NCI-H1694 (cell line): ENCODE measurements at regions not wholly inside any gene's neighbourhood (a gene's known extent, or its start where the extent isn't known, plus 50 kb on each side); places are given as distances from the start of the nearest gene placed in this dataset.
"Not testable (repeated sequence)": the region's sequence is repeated elsewhere in the genome, so short reads cannot be mapped to it uniquely, and the experiment has no call there.

Experiments used
- DNase-seq: peaks from one replicate; lab custom pipeline; 2025; lab: John Stamatoyannopoulos, UW

DNA sequence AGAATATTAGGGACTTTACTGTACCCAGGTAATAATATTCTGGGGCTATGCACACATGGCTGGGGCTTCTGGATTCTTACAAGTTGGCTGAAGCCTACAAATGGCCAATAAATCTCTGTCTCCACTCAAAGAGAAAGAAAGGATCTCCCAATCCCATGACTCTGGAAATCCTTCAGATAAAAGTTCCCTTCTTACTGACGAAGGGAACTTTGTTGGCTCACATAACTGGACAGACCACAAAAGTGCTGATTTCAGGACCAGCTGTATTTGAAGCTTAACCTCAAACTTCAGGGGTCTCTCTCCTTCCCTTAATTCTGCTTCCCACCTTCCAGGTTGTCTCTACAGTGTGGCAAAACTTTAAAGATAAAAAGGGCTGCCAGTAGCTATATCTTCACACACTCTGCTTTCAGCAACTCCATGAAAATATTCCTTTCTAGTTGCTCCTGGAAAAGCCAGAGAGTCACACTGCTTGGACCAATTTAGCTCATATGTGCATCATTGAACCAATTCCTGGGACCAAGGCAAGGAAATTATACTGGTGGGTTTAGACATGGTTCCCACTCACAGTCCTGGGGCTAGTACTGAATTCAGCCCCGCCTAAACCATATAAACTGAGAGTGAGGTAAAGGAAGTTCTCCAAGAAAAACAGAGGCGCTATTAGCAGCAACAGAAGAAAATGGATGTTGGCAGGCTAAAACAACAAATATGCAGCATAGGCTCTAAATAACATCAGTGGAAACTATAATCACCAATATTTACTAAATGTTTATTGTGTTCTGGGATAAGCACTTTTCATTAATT lies 290.0 kb upstream of the GADL1 start:
- DNase-seq = no peak

DNA sequence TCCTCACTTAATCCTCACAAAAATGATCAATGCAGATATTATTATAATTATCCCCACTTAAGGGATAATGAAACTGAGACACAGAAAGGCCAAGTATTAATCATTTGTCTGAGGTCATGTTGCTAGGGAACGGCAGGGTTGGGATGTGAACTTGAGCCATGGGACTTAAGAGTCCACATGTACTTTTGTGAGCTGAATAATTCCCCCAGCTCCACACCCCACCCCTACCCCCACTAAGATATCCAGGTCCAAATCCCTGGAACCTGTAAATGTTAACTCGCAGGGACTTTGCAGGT lies 290.5 kb upstream of the GADL1 start:
- no peak for DNase-seq

DNA sequence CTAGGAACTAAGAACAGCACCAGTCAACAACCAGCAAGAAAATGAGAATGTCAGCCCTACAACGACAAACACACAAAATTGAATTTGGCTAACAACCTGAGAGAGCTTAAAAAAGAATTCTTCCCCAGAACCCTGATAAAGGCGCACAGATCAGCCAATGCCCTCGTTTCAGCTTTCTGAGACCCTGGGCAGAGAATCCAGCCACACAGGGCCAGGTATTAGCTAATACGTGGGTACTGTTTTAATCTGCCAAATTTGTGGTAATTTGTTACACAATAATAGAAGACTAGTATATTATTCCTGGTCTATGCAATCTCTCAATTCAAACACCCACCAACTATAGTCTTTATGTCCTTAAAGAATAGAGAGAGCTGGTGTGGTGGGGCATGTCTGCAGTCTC lies 291.6 kb upstream of the GADL1 start:
- no peak for DNase-seq

DNA sequence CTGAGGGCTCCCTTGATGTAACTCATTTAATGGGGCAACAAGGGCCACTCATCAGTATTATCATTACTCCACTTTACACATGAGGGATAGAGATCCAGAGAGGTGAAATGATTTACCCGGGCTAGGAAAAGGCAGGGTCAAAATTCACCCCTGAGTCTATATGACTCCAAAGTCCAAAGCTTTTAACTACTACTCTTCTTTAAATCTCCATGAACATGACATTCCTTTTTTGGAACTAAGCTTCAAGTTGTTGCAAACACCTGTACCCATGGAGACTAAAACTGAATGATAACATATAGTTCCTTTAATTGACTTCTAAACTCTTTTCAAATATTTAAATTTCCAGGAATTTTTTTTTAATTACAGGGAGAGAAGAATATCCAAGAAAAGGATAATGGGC lies 292.9 kb upstream of the GADL1 start:
- DNase-seq = no peak

DNA sequence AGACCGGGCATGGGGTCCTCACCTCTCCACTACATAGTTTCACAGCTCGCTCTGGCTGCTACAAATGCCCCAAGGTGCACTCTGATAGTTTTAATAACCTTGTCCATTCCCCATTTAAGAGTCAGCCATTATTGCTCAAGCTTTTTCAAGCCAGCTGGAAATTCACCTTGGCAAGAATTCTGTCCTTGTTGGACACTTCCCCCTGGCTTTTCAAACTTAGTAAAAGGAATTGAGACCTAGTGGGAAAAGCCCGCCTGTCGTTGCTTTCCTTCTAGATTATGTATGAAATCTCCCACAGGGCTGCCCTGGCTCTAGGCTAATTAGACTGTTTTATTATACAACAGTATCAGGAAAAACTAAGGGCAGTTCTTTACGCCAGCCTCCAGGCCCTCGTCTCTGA lies 293.7 kb upstream of the GADL1 start:
- no peak for DNase-seq

DNA sequence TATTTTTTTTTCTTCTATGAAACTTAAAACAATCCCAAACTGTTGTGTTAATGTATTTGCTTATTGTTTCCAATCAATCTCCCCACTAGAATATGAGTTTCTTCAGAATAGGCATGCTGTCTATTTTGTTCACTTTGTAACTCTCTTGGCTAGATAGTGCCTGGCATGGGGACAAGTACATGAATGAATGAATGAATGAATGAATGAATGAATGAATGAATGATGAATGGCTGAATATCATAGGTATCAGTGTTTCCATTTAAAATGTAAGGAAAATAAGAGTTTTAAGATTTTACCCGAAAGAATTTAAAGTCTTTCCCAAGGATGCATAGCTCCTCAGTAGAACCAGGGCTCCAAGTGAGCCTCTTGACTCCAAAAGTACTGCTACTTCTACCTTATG lies 294.9 kb upstream of the GADL1 start:
- DNase-seq = no peak

DNA sequence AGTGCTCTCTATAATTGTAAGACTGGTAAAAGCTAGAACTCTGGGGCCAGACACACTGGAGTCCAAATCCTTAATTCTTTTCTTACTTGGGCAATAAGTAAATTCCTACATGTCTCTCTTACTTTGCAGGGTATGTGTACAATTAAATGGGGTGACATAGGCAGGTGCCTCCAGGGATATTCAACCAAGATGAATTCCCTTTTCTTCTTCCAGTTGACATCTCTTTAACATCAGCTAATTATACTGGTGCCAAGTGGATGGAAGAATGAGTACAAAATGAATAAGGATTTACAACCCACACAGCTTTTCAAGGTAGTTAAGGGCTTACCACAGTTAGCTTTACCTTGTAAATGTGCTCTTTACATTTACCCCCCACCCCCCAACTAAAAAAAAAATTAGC lies 295.5 kb upstream of the GADL1 start:
- no peak for DNase-seq

DNA sequence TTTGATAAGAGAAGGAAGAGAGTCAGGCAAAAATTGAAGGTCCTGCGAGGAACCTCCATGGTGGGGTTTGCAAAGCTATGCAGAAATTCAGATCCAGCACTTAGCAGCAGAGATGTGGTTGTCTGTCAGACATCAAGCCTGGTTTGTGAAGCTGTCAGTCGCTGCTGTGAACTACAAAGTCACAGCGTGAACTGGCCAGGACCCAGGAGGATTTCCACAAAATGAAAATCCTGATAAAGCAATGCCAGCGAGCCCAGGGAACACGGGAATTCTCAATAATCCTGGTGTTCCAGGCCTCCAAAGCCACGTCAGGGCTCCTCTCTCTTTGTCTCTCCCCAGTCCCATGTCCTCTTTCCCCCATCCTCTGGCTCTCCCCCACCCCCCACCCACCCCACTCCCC lies 296.9 kb upstream of the GADL1 start:
- no peak for DNase-seq

DNA sequence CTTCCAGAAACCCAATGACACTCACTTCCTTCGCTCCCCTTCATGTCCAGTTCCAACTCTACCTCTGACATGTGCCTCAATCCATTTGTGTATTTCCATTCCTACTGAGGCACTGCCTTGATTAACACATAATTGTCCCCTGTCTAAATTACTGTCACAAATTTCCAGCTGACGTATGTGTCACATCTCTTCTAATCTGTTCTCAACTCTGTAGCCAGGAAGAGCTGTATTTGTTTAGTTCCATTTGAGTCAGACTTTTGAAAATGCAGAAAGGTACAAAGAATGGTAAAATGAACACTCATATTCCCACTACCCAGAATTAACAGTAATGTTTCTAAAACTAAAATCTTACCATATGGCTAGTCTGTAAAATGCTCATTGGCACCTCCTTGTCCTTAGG lies 299.0 kb upstream of the GADL1 start:
- DNase-seq = no peak

DNA sequence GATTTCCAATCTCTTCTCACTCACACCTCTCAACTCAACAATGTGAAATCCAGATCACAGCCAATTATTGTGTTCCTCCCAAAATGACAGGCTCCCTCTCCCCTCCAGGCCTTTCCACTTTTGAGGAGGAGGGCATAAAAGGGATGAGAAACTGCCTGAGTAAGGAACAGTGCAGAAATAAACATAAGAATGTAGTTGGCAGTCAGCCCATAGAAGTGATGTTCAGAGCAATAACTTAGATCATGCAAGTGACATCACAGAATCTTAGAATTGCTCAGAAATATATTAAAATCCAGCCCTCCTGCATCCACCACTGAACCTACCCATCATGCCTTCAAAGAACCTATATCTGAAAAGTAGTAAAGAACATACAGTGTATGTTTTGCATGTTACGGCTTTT lies 299.4 kb upstream of the GADL1 start:
- no peak for DNase-seq

DNA sequence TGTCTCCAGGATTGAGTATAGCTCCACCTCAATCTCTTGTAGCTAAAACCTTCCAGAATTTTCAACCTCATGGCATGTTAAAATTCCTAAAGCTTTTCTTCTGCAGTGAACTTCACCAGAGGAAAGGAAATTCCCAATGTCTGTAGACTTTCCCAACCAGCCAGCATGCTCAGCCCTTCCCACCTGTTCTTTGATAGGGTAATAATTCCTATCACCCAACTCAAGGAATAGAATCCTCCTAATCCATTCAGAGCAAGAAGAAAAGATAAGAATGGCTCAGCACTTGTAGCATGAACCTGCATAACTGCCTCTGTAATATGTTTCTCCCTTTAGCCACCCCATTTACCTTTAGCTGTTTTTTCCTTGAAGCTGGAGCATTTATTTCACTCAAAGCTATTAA lies 301.8 kb upstream of the GADL1 start:
- DNase-seq = no peak

DNA sequence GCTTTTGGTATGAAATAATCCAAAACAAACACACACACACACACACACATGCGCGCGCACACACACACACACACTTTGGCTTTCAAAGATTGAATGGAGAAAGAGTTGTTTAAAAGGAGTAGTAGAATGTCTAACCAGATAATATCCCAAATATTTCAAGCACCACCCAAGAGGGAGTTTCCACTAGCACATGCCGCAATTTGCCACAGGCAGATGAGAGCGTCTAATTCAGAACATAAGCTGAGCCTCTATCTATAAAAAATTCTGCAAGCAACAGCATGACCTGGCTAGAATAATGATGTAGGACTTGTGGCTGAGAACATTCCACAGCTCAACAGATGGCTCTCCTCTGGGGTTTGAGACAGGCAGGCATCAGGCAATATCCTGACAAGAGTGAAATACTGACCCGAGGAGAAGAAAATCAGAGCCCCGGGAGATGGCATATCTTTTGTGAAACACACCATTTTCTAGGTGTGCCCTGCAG lies 302.5 kb upstream of the GADL1 start:
- DNase-seq = peak; percentile 39

DNA sequence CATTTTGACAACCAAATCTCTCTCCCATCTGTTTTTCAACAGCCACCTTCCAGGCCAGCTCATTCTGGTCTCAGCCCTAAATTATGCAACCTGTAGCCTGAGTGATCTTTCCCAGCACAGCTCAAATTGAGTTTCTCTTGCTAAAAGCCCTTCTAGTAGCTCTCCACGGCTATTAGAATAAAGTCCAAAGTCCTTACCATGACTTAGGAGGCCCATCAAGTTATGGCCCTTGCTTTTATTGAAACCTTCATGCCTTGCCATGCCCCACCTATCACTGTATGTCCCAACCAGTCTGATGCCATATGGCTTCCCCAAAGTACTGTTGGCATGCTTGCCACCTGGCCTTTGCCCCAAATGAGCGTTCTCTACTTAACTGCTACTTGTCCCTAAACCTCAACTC lies 303.5 kb upstream of the GADL1 start:
- DNase-seq = no peak

DNA sequence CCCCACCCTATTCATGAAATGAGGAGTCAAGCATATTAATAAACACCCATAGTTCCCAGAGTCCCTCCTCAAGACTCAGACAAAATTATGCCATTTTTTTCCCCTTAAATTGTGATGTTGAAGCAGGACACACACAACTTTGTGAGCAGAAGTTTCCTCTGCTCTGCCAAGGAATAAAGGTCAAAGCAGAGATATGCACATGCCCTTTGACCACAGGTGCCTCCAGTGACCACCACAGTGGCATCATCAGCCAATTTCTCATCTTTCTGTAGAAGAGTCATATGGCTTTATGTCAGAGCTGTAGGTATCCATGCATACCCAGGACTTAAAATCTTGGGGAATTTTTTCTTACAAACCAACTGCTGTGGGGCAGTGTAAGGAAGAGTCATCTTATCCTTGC lies 304.4 kb upstream of the GADL1 start:
- DNase-seq = no peak

DNA sequence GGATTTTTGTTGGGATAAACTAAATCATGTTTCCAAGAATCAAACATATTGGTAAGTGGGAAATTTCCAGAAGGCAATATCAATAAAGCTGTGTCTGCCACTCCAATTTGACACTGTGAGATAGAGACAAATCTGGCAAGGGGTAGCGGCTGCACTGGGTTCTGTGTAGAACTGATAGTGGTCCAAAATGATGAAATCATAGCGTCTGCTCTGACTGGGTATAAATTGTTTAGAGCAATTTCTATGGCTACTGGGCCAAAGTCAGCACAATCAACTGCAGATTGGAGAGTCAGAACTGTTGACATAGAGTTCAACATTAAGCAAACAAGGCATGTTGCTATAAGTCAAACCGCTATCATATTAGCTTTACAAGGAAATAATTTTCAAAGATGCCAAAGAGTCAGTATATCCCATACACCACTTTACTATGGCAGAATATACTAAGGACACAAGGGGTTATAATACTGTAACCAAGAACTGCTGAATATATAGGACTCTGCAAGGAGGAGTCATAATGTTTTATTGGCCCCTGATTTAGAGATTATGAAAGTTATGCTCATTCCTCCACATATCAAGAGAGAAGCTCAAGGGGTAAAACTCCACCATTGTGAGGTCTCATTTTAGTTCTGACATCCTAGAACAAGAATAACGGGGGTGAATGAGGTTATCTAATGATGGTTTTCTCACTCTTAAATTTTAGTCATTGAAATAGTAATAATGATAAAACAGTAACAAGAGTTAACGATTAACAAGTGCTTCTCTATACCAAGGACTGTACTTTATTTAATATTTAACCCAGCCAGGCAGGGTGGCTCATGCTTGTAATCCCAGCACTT lies 309.7 kb upstream of the GADL1 start:
- no peak for DNase-seq

DNA sequence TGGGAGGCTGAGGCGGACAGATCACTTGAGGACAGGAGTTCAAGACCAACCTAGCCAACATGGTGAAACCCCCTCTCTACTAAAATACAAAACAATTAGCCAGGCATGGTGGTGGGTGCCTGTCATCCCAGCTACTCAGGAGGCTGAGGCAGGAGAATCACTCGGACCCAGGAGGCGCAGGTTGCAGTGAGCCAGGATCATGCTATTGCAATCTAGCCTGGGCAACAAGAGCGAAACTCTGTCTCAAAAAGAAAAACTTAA lies 310.3 kb upstream of the GADL1 start:
- not testable (repeated sequence) for DNase-seq

DNA sequence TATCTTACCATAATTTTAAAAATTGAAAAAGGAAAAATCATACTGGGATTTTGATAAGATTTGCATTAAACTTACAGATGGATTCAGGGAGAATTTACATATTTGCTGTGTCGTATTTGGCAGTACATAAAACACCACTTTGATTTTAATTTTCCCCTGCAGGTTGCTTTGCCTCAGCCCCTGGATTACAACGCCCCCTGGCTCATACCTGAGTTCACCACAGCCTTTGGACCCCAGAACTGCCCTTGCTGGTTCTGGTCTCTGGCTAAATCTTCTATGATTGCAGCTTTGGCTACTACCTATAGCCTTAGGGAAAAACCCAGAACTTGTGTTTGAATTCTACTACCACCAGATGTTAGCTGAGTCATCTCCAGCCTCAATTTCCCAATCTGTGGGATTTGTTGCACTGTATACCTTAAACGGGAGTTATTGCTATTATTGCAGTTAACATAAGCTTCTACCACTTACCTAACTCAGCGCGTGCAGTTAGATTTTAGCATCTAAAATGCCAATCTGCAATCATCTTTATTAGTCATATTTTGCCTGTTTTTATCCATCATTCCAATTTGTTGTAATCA lies 315.7 kb upstream of the GADL1 start:
- no peak for DNase-seq

DNA sequence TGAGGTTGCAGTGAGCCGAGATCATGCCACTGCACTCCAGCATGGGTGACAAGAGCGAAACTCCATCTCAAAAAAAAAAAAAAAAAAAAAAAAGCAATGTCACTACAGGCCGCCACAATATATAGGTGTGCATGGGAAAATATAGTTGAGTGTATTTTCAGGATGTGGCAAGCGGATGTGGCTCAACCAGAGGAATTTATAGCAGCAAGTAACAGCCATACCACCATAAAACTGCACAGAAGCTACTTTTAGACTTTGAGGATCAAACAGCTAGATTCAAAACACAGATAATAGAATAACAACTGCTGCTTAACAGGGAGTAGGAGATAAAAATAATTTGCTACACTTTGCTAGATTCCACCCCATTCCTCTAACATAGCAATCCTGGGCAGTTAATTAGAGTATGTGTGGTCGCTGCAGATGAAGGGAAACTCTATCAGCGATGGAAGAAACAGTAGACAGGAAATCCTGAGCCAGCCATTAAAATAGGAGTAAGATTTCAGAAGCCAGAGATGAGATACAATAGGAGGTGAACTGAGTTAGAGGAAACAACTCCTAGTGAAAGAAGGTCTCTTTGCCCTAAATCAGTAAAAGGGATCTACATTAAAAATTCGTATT lies 318.7 kb upstream of the STT3B start:
- no peak for DNase-seq

DNA sequence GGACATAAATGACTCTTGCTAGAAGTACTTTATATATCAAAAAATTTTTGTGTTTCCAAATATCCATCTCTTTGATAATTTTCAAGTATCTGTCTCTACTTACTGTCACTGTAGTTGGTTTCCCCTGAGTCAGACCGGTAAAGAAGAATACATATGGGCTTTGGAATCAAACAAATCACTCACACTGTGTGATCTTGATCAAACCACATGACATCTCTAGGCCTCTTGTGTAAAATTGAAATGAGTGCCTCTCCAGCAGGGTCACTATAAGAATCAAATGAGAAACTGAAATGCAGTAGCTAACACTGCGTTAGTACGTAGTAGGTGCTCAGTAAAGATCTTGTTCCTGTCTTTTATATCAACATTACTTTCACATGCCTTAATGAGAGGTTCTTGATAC lies 314.6 kb upstream of the STT3B start:
- no peak for DNase-seq

DNA sequence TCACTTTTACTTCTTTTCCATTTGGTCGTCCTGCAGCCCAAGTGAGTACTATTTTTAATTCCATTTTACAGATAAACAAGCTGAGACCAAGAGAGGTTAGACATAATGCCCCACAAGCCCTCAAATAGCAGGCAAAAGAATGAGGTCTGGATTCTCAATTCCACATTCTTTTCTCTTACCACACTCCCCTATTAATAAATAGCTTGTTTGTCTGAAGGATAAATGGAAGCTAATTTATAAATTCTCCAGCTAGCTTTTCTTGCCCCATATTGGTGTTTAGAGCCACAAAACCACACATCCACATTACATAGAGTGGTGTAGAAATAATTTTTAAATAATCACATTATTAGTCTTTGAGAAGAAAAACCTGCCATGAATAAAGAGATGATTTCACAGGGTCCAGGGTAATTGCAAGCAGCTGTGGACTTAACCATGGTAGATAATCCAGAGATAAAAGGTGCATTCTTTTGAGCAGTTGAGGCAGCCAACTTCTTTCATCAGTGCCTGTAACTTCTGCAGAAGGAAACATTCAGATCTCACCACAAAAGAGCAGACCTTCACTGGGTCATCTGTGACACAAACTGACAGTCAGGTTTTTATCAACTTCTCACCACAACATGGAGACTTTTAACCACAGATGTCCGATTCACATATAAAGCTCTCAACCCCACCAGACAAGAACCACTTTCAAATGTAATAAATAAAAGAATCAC lies 313.4 kb upstream of the STT3B start:
- no peak for DNase-seq

DNA sequence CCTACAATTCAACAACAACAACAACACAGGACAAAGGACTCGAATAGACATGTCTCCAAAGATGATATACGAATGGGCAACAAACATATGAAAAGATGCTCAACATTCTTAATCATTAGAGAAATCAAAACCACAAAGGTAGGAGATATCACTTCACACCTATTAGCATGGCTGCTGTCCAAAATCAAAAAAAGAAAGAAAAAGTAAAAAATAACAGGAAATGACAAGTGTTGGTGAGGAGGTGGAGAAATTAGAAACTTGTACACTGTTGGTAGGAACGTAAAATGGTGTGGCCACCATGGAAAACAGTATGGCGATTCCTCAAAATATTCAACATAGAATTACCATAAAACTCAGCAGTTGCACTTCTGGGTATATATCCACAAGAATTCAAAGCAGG lies 312.3 kb upstream of the STT3B start:
- DNase-seq = no peak

DNA sequence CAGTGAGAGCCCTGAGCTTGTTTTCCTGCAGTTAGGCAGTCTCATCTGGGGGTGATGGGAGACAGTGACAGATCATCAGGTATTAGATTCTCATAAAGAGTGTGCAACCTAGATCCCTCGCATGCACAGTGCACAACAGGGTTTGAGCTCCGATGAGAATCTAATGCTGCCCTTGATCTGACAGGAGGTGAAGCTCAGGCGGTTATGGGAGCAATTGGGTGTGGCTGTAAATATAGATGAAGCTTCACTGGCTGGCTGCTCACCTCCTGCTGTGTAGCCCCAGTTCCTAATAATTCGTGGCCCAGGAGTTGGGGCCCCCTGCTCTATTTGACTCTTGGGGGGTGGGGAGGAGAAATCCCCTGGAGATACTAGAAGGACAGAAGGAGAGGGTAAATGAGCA lies 309.4 kb upstream of the STT3B start:
- DNase-seq = no peak

DNA sequence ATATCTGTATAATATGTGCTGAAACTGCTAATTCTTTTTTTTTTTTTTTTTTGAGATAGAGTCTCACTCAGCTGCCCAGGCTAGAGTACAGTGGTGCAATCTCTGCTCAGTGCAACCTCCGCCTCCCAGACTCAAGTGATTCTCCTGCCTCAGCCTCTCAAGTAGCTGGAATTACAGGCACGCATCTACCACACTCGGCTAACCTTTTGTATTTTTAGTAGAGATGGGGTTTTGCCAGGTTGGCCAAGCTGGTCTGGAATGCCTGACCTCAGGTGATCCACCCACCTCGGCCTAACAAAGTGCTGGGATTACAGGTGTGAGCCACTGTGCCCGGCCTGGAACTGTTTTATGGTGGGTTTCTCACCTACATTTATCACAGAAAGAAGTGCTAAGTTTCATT lies 307.8 kb upstream of the STT3B start:
- DNase-seq = no peak
